ENCODE measurements at regions not wholly inside any gene's neighbourhood (a gene's known extent, or its start where the extent isn't known, plus 50 kb on each side); places are given as distances from the start of the nearest gene placed in this dataset.

GRCh38 chr2:78264130-78264529, 742.0 kb upstream of the LRRTM4 start:
- DNase-seq (ENCODE audit: low read depth, low spot score): no peak

- DNase-seq (ENCODE audit: low read depth, low spot score): no peak
These were observed 744.3 kb upstream of the REG3G start for GRCh38 chr2:78281164-78281563.

GRCh38 chr2:78290581-78291214, 734.8 kb upstream of the REG3G start:
- no peak for DNase-seq (ENCODE audit: low read depth, low spot score)

- DNase-seq (ENCODE audit: low read depth, low spot score): no peak
These were observed 731.7 kb upstream of the REG3G start for GRCh38 chr2:78293768-78294167.

- no peak for DNase-seq (ENCODE audit: low read depth, low spot score)
These were observed 724.2 kb upstream of the REG3G start for GRCh38 chr2:78301166-78301789.

- DNase-seq (ENCODE audit: low read depth, low spot score): no peak
These were observed 720.8 kb upstream of the REG3G start for GRCh38 chr2:78304678-78305077.

GRCh38 chr2:78309460-78309859, 716.0 kb upstream of the REG3G start:
- DNase-seq (ENCODE audit: low read depth, low spot score): no peak

GRCh38 chr2:78315368-78315767, 710.1 kb upstream of the REG3G start:
- DNase-seq (ENCODE audit: low read depth, low spot score): no peak

- no peak for DNase-seq (ENCODE audit: low read depth, low spot score)
These were observed 707.2 kb upstream of the REG3G start for GRCh38 chr2:78318275-78318674.

- DNase-seq (ENCODE audit: low read depth, low spot score): no peak
These were observed 695.3 kb upstream of the REG3G start for GRCh38 chr2:78330193-78330592.

GRCh38 chr2:78351208-78351607, 674.3 kb upstream of the REG3G start:
- no peak for DNase-seq (ENCODE audit: low read depth, low spot score)

- no peak for DNase-seq (ENCODE audit: low read depth, low spot score)
These were observed 672.3 kb upstream of the REG3G start for GRCh38 chr2:78353168-78353567.

- DNase-seq (ENCODE audit: low read depth, low spot score): no peak
These were observed 669.5 kb upstream of the REG3G start for GRCh38 chr2:78355967-78356366.

- DNase-seq (ENCODE audit: low read depth, low spot score): no peak
These were observed 641.9 kb upstream of the REG3G start for GRCh38 chr2:78383576-78383975.

- no peak for DNase-seq (ENCODE audit: low read depth, low spot score)
These were observed 628.3 kb upstream of the REG3G start for GRCh38 chr2:78397198-78397597.

- DNase-seq (ENCODE audit: low read depth, low spot score): no peak
These were observed 617.3 kb upstream of the REG3G start for GRCh38 chr2:78407960-78408794.

- DNase-seq (ENCODE audit: low read depth, low spot score): no peak
These were observed 616.7 kb upstream of the REG3G start for GRCh38 chr2:78408795-78409118.

- DNase-seq (ENCODE audit: low read depth, low spot score): no peak
These were observed 614.2 kb upstream of the REG3G start for GRCh38 chr2:78411303-78411702.

- no peak for DNase-seq (ENCODE audit: low read depth, low spot score)
These were observed 608.7 kb upstream of the REG3G start for GRCh38 chr2:78416625-78417300.

GRCh38 chr2:78417355-78417754, 608.1 kb upstream of the REG3G start:
- no peak for DNase-seq (ENCODE audit: low read depth, low spot score)

GRCh38 chr2:78418021-78418420, 607.5 kb upstream of the REG3G start:
- no peak for DNase-seq (ENCODE audit: low read depth, low spot score)

- DNase-seq (ENCODE audit: low read depth, low spot score): no peak
These were observed 605.4 kb upstream of the REG3G start for GRCh38 chr2:78420132-78420531.
